ENCODE measurements at regions not wholly inside any gene's neighbourhood (a gene's known extent, or its start where the extent isn't known, plus 50 kb on each side); places are given as distances from the start of the nearest gene placed in this dataset.
"Not testable (repeated sequence)": the region's sequence is repeated elsewhere in the genome, so short reads cannot be mapped to it uniquely, and the experiment has no call there.

DNA sequence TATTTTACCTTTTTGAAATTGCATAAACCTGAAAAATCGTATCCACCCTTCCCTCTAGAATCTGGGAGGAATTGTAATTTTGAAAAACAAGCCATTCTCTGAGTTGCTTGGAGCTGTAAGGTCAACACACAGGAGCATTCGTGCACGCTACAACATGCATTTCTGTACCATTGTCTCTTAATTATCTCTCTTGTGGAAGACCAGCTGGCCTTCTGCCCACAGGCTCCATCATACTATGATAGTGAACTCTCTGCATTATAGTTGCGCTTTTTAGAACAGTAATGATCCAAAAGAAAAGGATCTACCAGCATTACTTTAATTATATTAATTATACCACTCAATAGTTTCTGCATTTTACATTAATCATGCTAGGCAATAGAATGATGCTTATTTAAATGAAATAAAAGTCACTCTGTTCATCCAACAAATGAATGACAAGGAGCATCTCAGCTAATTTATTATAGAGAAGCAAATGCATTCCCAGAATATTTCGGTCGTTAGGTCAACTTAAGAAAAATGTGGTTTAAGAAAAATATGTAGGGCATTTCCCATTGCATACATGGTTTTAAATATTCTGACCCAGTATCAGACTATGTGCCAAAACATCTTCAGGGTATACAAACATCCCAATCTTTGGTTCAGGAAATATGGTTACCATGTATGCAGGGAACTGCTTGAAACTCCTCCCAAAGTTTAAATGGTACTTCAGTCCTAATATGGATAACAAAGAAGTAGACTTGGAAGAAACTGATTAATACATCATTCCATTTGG is 263.5 kb downstream of the TFAP2A start:
- ATAC-seq: no peak
- no peak for DNase-seq (ENCODE audit: missing footprints)

DNA sequence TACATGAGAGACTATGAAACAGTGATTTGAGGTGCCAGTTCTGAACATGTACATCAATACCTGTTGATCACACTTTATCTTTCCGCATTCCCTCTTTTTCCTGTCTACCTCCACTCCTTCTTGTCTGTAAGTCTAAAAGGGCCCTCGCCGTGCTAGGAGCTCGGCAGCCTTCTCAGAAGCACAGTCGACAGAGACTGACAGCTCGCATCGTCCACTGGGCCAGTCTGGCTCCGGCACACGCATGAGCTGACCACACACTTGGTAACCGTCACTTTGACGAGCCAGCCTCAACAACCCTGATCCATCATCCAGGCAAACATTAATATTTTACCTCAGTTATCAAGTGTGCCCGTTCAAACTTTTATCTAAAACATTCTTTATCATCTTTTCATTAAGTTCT is 265.3 kb downstream of the TFAP2A start:
- intact Hi-C loops (cut with DNase I): no loop called here
- DNase-seq (ENCODE audit: missing footprints) (no peak), ATAC-seq (no peak)

More for the DNA sequence above, 263.5 kb downstream of the TFAP2A start:
- intact Hi-C loops (cut with DNase I): no loop called here

DNA sequence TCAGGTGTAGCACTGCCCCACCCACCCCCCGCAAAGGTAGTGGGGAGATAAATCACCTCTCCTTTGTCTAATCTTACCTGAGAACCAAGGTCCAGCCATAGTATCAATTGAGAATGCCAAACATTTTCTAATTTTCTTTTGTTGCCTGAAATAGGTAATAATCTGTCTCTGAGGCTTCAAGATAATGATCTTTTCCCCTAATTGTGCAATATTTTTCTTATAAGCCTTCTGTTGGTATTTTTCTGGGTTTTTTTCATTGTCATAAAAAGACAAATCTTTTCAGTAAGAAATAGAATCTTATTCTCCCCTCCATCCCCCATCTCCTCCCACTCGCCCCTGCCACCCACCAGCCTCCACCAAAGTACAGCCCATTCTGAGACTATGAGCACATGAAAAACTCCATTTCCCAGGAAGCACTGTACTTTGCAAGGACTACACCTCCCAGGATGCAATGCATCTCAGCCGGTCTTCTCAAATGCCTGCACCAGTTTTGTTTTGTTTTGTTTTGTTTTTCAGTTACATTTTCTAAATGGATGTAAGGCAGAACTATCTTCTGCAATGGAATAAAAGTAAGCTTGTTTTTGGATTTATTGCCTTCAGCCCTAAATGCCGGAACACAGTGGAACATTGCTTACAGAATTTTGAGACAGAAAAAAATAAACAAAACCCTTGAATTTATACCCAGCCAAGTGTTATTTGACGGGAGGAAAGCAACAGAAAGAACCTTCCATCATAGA is 268.0 kb downstream of the TFAP2A start:
- no peak for ATAC-seq
- intact Hi-C loops (cut with DNase I): no loop called here
- no peak for DNase-seq (ENCODE audit: missing footprints)

DNA sequence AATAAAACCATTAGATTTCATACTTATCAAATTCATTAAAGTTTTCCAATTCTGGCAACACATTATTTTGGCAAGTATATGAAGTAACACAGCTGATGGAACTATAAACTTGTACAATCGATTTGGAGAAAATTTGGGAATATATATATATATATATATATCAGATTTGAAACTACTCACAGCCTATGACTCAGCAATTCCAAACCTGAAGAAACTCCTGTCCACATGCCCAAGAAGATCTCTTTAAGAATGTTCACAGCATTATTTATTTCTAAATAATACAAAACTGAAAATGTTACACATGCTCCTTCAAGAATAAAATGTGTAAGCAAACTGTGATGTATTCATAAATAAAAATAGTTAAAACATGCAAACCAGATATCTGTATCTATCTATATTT is 270.1 kb downstream of the TFAP2A start:
- DNase-seq (ENCODE audit: missing footprints) (no peak), ATAC-seq (no peak)
- intact Hi-C loops (cut with DNase I): no loop called here

DNA sequence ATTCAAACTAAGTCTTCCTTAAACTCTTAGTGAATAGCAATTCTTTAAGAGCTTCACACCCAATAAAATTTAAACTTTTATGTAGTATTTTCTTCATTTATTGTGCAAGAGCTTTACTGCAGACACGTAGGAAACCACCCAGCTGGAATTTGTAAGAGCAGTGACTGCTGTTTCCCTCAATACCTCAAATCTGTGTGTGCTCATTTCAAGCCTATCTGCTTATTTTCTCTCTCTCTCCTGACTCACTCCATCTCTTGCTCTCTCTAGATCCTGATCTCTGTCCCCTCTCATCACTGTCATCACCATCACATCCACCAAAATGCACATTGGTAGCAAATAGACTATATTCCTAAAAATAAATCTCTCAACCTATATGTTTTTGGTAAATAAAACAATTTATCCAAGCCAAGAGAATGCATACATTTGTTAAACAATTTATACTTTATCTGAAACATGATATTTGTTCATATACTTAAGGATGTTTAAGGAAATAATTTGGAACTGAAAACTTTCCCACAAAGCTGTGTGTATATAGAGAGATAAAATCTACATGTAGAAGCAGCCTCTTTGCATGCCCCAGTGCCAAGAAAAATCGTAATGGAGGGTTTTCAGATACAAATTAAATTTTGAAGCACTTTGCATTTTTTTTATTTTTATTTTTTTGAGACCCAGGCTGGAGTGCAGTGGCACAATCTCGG is 273.0 kb downstream of the TFAP2A start:
- ATAC-seq: no peak
- DNase-seq (ENCODE audit: missing footprints): no peak
- intact Hi-C loops (cut with DNase I): no loop called here

DNA sequence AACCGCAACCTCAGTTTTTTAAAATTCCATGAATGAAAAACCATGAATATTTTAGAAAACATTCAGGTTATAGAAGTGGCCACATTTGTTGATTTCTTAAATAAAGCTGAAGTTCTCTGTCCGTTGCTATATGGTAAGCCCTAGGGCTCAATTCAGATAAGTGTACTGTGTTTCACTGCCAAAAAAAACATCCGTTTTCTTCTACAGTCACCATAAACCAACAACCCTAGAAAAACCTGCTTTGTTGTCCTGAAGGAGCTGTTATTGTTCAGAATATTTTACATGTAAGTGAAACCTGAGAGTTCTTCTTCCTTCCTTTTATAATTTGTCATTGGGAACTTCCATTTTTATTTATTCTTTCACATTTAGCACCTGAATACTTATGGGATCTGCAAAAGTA is 274.1 kb downstream of the TFAP2A start:
- no peak for DNase-seq (ENCODE audit: missing footprints)
- intact Hi-C loops (cut with DNase I): no loop called here
- no peak for ATAC-seq

DNA sequence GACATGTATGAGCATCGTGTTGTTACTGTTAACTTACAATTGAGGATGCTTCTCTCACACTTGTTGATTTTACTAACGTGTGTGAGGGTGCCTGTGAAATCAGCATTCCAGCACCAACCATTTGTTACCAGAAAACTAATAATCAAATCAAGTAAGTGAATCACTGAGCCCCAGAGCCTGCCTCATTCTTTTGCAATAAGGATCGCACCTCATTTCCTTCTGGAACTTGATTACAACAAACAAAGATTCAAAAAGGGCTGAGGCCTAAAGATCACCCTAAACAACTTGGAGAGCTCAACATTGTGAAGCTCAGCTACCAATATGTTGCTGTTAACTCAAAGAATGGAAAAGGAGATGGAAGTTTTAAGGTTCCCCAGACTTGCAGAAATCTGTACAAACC is 274.7 kb downstream of the TFAP2A start:
- intact Hi-C loops (cut with DNase I): no loop called here
- no peak for DNase-seq (ENCODE audit: missing footprints)
- no peak for ATAC-seq

DNA sequence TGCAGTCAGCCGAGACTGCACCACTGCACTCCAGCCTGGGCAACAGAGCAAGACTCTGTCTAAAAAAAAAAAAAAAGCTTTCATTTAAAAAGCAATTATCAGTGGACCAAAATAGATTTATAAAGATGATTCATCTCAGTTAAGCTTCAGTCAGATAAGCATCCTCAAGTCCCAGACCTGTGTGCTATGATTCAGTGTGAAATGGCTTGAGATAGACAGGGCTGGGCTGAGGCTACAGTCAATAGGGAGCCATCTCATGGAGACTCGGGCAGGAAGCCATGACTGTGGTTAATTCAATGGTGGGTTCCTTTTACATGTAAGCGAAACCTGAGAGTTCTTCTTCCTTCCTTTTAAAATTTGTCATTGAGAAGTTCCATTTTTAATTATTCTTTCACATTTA is 276.0 kb downstream of the TFAP2A start:
- intact Hi-C loops (cut with DNase I): no loop called here
- no peak for DNase-seq (ENCODE audit: missing footprints)
- ATAC-seq: no peak

DNA sequence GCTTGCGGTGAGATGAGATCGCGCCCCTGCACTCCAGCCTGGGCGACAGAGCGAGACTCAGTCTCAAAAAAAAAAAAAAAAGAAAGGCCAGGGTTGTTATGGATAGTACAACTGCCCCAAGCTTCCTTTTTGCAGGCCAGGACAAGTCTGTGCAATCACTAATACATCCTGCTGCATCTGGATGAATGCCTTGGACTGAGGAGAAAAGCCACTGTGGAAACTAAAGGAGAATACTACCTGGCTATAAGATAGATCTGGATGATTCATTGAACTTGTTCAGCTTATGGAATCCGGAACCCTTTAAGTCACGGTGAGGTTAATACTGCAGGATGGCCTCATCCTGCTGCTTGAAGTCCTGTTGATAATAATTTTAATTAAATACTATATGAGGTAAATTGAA is 278.2 kb downstream of the TFAP2A start:
- ATAC-seq: no peak
- DNase-seq (ENCODE audit: missing footprints): no peak
- intact Hi-C loops (cut with DNase I): no loop called here

DNA sequence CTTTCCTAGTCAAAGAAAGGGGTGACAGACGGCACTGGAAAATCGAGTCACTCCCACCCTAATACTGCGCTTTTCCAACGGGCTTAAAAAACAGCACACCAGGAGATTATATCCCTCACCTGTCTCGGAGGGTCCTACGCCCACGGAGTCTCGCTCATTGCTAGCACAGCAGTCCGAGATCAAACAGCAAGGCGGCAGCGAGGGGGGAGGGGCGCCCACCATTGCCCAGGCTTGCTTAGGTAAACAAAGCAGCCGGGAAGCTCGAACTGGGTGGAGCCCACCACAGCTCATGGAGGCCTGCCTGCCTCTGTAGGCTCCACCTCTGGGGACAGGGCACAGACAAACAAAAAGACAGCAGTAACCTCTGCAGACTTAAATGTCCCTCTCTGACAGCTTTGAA is 280.7 kb downstream of the TFAP2A start:
- DNase-seq (ENCODE audit: missing footprints); intact Hi-C loops (cut with DNase I): not testable (repeated sequence)

DNA sequence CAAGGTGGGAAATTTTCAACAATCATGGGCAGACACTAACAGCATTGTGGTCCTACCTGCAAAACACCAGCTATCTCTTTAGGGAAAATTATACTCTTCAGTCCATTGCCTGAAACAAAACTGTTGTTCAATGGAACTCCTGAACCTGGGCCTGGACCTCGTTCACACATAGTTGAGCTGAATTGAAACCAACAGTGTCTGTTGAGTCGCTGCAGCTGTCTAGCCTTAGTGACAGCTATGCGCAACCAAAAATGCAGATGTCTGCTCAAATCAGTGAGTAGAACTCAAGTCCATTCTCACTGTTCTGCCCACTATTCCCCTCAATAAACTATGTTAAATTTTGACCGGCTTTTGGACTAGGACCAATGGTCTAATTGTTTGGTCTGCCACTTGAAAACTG is 286.2 kb downstream of the TFAP2A start:
- no peak for ATAC-seq
- intact Hi-C loops (cut with DNase I): no loop called here
- no peak for DNase-seq (ENCODE audit: missing footprints)

More for the DNA sequence above, 280.7 kb downstream of the TFAP2A start:
- not testable (repeated sequence) for ATAC-seq

DNA sequence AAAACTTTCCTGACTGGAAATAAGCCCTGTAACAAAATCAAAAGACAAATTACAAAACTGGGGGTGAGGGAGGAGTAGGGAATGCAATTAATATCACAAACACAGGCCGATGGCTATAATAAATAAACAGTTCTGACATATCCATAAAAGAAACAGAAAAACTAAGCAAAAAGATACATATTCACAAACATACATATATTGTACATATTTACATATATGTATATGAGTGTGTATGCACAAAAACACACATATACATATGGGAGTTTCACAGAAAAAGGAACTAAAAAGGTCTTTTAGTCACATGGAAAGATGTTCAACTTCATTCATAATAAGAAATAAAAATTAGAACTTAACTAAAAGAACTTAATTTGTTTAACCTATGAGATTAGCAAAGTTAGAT is 292.7 kb downstream of the TFAP2A start:
- no peak for DNase-seq (ENCODE audit: missing footprints)
- ATAC-seq: no peak
- intact Hi-C loops (cut with DNase I): no loop called here

DNA sequence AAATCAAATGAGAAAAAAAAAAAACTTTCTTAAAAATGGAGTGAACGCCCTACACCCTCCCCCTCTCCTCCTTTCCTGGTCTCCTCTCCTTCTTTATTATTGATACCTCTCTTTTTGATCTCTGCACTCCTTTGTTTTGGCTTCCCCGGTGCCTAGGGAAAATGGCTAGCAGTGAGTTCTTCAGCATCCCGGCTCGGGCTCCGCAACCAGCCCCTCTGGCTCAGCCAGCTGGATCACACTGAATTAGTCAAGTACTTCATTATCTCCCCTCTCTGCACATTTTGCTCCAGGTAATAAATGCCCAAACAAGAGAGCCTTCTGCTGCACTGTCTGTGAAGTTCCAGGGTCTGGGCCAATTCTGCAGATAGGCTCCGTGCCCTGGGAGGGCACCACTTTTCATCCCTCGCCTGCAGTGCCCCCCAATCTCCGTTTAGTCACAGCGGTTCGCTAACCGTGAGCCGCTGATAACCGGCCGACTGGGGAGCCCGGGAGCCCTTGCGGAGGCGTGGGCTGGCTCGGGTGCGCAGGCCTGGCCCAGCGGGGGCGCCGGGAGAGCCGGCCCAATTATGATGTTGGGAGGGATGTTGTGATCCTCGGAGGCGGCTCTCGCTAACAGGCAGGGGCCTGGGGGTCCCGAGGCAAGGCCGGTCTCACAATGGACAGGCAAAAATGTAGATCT is 301.9 kb downstream of the TFAP2A start:
- intact Hi-C loops (cut with DNase I): no loop called here
- DNase-seq (ENCODE audit: missing footprints): peak; percentile 63
- no peak for ATAC-seq

DNA sequence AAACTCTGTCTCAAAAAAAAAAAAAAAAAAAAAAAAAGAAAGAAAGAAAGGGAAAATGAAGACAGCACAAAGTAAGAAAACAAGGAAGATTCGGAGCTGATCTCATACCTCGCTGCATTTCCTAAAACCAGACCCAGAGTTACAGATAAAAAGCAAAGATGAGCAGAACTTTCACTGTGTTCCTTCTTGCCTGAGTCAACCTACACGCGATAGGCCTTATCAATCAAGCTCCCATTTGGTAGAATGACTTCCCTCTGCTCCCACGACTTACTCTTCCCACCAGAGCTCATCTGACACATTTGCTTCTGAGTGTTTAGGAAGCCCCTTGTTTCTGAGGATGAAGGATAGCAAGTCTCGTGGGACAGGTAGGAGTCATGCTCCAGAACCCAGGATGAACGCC is 302.9 kb downstream of the TFAP2A start:
- intact Hi-C loops (cut with DNase I): no loop called here
- DNase-seq (ENCODE audit: missing footprints): no peak
- no peak for ATAC-seq

DNA sequence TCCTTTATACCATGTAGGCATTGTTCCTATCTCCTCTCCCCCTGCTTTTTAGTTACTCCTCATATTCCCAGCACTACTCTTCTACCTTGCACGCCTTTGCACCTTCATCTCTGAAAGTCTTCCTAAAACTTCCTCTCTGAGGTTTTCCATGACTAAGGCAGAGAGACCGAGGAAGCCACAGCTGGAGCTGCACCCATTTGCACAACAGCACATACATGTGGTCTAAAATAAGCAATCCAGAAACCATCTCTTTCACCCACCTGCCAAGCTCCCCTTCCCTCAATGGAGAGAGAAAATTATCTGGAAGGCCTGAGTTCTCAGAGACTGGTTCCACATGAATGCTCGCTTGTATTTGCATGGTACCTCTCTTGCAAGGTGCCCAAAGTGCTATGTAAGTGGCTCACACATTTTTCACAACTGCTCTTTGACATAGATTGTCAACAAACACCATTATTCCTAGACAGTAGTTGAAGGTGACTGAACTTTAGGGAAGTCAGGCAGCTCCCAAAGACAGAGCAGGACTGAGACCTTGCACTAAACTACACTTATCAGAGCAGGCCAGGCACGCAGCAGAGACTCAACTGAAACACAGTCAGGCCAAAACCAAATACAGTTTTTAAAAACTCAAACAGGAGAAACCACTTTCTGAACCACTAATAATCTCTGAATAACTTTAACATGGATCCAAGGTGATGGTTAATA is 313.2 kb downstream of the TFAP2A start:
- no peak for DNase-seq (ENCODE audit: missing footprints)
- no peak for ATAC-seq
- intact Hi-C loops (cut with DNase I): no loop called here

DNA sequence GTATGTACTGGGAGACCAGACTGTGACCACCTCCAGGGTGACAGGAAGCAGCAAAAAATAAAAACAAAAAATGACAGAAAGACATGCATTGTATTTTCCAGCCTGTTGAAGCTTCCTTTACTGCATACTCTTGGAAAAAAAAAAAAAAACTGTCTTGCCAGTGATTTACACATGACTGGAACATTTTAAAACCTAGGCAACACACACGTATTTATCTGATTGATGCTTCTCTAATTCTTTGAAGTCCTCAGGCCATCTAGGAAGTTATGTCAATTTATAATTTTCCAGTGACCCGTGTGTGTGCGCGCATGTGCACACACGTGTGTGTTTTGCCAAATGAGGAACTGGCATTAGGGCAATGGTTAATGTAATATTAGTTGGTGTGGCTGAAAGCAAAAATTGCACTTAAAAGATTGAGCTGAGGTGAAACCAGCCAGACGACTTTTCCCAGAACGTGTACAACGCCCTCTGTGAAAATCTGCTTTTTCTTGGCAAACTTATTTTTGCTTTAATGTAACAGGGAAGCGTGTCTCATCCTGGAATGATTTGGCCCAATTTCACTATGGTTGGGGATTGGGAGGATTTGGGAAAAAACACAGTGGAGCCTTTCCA is 315.2 kb downstream of the TFAP2A start:
- ATAC-seq (no peak), DNase-seq (ENCODE audit: missing footprints) (no peak)
- intact Hi-C loops (cut with DNase I): no loop called here

DNA sequence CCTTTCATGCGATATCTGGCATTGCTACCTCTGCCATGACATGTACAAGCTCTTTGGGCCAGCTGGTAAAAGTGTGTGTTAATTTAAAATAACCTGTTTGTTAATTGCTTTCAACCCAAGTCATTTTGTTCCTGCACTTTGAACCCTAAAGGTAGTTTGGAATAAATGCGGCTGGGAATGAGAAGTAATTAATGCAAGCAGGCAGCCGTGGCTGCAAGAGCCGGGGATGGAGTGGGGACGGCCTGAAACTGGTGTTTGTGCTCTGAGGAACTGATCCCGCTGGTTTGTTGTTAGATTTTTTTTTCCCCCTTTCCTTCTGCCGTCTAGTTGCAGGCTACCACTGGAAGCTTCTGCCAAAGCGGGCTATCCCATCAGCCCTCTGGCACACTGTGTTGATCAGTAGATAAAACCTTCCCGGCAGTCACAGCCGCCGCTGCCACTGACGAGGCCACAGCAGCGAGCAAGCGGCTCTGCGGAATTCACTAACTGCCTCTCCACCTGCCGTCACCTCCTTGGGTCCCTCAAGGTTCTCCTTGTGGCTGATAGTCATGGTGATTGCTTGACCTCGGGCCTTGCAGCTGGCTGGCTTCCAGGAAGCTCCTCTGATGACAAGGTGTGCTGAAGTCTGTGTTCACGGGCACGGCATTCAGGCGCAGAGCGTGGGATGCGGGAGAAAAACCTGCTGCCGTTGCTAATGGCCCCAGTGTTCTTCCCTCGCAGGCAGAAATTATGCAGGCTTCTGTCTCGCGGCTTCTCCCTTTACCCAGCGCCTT is 315.9 kb downstream of the TFAP2A start:
- ATAC-seq (no peak), DNase-seq (ENCODE audit: missing footprints) (no peak)
- intact Hi-C loops (cut with DNase I): no loop called here

DNA sequence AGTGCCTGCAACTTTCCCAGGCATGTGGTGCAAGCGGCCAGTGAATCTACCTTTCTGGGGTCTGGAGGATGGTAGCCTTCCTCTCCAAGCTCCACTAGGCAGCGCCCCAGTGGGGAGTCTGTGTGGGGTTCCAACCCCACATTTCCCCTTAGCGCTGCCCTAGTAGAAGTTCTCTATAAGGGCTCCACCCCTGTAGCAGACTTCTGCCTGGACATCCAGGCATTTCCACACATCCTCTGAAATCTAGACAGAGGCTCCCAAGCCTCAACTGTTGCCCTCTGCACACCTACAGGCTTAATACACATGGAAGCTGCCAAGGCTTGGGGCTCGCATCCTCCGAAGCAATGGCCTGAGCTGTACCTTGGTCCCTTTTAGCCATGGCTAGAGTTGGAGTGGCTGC is 321.6 kb downstream of the TFAP2A start:
- ATAC-seq: no peak
- DNase-seq (ENCODE audit: missing footprints): no peak
- intact Hi-C loops (cut with DNase I): no loop called here

Measured in Right ventricle myocardium inferior (tissue), 1 donor.